AG09319 (cell line): ENCODE measurements at regions not wholly inside any gene's neighbourhood (a gene's known extent, or its start where the extent isn't known, plus 50 kb on each side); places are given as distances from the start of the nearest gene placed in this dataset.

Experiments used
- DNase-seq: peaks from one replicate; pipeline ENCODE4 v3.0.0-alpha.2; 2010; ENCODE audit warnings: low read depth; ENCODE audit errors: extremely low read depth
- TF ChIP-seq, protein P1 (sequence below): IDR thresholded peaks from 2 replicates; pipeline ENCODE4 v1.5.1; 2011; ENCODE audit warnings: low read depth, mild to moderate bottlenecking, inconsistent platforms, low read length, moderate library complexity

DNA sequence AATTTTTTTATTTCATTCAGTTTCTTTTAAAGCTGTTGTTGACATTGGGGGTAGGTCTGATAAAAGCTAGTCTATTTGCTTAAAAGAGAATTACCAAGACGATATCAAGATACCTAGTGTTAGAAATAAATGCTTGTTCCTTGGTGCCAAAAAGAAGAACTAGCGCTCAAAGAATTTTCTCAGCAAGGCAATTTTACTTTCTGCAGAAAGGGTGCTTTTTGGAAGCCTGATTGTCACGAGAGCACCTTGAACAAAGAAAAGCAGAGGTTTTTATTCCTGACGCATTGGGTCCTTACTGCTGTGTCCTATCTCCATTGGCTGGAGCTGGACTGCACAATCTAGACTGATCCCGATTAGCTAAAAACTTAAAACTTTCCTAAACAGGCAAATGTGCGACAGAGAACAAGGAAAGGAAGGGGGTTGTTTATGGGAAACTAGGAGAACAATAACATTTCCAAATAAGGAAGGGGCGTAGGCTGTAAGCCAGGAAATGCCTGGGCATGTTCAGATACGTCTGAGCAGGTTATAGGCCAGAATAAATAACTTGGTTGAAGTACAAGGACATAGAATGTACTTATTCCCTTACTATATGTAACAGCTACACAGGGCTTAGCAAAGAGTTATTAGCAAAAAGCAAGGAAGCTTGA is 50.3 kb upstream of the STPG2 start:
- TF ChIP-seq, protein P1, sequence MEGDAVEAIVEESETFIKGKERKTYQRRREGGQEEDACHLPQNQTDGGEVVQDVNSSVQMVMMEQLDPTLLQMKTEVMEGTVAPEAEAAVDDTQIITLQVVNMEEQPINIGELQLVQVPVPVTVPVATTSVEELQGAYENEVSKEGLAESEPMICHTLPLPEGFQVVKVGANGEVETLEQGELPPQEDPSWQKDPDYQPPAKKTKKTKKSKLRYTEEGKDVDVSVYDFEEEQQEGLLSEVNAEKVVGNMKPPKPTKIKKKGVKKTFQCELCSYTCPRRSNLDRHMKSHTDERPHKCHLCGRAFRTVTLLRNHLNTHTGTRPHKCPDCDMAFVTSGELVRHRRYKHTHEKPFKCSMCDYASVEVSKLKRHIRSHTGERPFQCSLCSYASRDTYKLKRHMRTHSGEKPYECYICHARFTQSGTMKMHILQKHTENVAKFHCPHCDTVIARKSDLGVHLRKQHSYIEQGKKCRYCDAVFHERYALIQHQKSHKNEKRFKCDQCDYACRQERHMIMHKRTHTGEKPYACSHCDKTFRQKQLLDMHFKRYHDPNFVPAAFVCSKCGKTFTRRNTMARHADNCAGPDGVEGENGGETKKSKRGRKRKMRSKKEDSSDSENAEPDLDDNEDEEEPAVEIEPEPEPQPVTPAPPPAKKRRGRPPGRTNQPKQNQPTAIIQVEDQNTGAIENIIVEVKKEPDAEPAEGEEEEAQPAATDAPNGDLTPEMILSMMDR: no peak
- DNase-seq: no peak
